GM19043 (cell line): ENCODE measurements at regions not wholly inside any gene's neighbourhood (a gene's known extent, or its start where the extent isn't known, plus 50 kb on each side); places are given as distances from the start of the nearest gene placed in this dataset.

Experiments
- ATAC-seq: cut with Tn5 transposase; IDR thresholded peaks from one replicate; pipeline ENCODE4 v1.9.1; 2021; ENCODE audit warnings: low read depth; ENCODE audit not compliant: unreplicated experiment

DNA sequence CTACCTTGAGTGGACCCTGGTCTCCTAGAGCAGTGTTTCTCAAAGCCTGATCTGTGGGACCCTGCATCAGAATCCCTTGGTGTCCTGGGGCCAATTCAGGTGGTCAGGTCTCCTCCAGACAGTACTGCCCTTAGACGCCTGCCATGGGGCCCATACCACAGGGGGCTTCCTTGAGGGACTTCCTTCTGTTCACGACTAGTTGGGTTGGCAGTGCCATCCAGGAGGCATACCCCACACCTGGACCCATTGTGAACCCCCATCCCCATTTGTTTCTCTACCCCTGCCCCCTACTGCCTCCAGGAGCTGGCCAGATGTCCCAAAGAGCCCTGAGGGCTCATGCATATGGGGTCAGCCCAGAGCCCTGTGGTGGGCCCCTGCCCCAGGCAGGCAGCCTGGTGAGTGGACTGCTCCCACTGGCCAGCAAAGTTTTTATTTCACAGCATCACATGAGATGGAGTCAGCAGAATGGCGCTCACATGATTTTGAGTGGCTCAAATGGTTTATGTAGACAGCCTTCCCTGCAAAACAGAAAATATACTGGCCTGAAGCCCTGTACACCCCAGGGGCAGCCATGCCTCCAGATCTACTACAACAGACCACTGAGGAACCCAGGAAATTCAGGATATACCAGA, 259.9 kb upstream of the ZMIZ1 start:
- ATAC-seq = no peak

- no peak for ATAC-seq
These were observed 257.6 kb upstream of the ZMIZ1 start for GRCh38 chr10:78811174-78811573.

DNA sequence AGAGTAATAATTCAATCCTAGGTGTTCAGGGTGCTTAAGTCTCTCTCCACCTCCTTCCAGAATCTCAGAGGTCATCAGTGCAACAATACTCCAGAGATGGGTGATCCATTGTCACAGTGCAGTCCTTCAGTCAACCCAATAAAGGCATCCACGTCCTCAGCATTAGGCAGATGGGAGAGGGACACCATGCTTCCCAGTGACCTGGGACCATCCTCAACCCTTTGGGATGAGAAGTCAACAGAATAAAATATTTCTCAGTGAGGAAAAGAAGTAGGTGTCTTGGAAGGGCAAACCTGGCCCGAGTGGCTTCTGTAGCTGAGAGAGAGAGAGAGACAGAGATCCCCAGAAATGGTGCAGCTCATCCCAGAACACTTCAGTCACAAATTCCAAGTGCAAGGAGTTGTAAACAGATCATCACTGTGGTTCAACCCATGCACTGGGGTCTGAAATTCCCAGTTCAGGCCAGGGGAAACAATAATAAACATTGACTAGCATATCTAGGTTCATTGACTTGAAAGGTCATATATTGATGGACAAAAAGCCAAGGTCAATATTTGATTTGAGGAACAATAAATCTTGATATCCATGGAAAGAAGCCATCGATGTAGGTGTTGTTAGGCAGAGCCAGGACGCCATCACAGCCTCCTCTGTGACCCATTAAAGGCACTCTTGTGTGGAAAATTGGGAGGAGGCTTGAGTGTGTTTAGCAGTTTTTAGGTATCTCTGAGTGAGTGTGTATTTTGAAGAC, 256.0 kb upstream of the ZMIZ1 start:
- no peak for ATAC-seq

DNA sequence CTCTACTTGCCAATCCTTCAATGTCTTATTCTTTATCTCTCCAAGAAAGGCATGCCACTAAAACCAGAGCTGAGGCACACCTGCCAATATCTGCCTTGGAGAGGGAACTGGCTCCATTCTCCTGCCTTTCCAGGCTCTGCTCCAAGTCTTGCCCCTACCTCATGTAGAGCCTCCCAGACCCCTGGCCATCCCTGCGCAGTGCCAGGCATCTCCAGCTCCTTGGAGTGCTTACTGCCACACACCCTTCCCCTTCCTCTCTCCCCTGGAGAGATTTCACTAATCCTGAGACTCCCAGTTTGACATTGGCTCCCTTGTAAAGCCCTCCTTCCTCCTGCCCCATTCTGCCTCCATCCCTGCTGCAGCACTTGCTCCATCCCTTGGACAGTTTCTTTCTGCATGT, 255.2 kb upstream of the ZMIZ1 start:
- no peak for ATAC-seq

- ATAC-seq = no peak
These were observed 254.8 kb upstream of the ZMIZ1 start for GRCh38 chr10:78813998-78814399.

DNA sequence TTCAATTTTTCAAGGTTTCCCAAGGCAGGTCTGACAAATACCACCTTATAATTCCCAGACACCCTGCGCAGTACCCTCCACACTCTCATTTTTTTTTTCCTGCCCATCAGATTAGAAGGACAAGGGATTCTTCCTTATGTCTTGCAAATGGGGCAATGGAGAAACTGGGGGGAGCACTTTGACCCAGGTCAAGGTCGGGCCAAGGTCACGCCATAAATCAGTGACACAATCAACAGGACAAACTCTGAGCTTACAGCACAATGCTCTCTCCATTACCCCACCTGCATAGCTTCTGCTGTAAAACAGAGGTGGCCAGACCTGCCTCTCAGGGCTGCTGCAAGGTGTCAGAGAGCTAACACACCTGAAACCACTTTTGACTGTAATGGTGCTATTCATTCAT, 254.4 kb upstream of the ZMIZ1 start:
- ATAC-seq = no peak

GRCh38 chr10:78815702-78816334, 252.9 kb upstream of the ZMIZ1 start:
- no peak for ATAC-seq

- ATAC-seq = no peak
These were observed 251.4 kb upstream of the ZMIZ1 start for GRCh38 chr10:78817361-78817760.

DNA sequence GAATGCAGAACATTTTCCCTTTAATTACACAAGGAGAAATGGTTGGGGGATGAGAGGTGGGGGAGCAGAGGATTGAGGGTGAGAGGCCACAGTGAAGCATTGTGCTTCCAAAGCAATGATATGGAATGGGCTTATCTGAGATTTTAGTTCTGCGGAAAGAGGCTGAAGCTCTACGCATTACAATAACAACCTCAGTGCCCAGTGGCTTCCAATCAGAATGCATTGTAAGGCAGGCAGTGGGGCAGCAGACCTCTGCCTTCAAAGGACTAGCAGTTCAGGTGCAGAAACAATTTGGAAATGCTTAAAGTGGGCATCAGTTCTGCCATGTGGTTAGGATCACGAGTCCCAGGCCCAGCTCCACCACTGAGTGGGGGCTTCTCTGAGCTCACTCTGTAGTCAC, 251.0 kb upstream of the ZMIZ1 start:
- ATAC-seq = no peak

DNA sequence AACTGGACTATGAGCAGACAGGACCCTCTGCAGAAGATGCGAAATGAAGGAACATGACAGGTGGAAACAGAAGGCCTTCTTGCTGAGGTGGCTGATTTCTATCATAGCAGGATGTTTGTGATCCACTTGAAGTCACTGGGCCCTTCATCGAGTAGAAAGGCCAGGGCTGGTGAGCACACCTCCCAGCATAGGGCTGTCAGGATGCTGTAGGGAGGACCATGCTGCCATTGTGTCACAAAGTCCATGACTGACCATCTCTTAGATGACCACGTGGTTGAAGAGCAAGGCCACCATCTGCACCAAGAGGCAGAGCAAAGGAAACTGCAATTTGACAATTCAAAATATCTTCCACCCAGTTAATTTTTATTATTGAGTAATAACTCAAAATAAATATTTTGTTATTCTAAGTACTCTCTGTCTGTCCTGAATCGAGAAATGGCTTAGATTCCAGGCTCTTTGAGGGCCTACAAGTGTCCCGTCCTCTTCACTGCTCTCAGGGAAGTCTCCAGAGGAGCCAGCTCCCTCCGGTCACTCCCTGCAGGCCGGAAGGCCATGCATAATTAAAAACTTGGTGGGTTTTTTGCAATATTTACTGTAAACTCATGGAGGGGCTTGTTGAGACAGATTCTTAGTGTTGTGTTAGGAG, 249.3 kb upstream of the ZMIZ1 start:
- ATAC-seq = no peak

GRCh38 chr10:78820007-78820362, 248.8 kb upstream of the ZMIZ1 start:
- ATAC-seq = no peak

DNA sequence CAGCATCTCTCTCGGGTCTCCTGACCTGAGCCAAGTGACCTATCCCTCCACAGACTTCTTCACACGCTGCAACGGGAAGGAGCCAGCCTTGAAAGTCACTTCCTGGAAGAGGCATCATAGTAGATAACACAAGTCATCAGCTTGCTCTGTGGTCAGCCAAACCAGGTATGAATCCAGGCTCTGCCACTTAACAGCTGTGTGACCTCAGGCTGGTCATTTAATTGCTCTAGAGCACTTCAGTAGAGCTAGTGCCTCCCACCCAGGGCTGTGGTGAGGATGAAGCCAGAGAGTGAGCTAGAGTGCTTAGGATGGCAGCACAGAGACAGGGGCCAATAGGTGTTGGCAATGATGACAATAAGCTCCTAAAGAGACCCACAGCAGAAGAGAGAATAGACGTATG, 247.7 kb upstream of the ZMIZ1 start:
- no peak for ATAC-seq

DNA sequence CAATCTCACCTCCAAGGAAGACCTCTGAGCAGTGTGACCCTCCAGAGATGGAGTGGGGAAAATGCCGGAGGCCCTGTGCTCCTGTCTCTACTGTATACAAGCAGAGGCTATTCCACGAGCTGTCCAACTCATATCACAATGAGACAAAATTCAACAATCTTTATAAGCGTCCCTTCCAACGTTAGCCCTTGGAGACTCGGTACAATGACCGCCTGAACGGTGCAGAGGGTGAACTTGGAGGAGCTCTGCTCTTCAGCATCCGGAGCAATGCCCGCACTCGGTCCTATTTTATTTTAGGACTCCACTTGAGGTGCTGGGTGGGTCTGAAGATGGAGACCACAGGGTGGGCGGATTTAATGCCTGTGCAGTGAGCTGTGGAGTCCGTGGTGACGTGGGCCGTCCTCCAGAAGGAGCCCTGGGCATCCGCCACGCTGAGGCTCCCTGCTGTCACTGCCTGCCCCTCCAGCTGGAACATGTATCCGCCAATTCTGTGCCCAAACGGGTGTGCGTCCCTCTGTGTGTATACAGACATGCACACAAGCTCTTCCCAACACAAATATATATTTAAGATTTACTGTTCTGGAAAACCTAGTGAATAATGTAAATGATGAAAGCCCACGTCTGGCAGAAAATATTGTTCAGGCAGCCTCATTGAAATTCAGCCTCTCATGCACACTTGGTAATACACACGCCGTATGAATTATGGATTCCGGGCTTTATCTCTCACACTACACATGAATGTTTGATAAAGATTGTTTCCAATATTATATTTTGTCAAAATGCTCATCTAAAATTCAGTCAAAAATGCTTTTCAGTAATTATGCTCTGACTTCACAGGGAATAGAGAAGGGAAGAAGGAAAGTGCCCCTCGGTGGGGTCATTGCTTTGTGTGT, 239.9 kb upstream of the ZMIZ1 start:
- no peak for ATAC-seq

DNA sequence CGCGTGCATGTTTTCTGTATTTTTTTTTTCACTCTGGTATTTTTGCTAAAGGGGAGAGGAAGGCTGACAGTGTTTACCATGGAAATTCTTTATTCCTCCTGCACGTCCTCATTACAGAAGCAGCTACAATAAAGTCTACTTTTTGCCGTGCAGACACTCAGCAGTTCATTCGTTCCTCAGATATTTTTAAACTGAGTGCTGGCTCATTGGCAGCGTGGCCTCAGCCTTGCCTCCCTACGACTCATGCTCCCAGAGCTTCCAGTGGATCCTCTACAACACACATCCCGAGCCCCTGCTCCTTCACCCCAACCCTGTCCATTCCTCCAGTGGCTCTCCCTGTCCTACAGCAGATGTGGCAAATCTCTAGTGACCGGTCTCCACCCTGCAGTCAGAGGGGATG, 239.2 kb upstream of the ZMIZ1 start:
- no peak for ATAC-seq

DNA sequence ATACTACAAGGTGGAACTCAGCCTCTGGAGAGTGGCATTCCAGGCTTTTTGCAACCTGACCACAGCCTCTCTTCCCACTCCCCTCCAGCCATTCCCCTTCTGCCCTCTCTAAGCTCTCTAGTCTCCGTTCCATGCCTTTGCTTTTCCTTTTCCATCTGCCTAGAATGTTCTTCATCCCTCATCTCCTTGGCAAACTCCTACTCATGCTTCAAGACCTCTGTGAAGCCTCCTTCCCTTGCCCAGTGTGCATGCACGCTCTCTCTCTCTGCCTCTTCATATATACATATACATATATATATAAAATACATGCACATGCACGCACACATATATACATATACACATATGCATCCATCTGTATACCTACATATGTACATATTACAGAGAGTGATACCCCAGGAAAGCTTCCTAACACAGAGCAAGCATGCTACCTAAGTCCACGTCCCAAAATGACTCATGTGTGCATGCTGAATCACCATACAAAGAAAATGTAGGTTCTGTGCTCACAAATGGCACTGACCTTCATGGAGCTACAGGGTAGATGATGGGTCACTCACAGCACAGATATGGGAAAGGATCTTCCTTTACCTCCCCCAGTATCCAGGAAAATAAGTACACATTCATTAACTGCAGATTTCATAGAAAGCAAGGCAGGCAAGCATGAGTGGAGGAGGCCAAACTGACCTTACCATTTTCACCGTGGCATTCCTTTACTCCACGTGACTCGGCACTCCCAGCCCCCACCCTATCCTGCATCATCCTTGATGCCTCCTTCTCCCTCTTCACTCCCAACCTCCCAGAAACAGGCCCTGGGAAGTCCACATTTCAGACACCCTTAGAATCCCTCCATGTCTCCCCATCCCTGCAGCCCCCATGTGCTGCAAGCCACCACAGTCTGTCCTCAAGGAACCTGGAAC, 238.4 kb upstream of the ZMIZ1 start:
- no peak for ATAC-seq

GRCh38 chr10:78830976-78831375, 237.8 kb upstream of the ZMIZ1 start:
- ATAC-seq = no peak

- no peak for ATAC-seq
These were observed 237.3 kb upstream of the ZMIZ1 start for GRCh38 chr10:78831461-78831860.

GRCh38 chr10:78832281-78832680, 236.5 kb upstream of the ZMIZ1 start:
- ATAC-seq = no peak

DNA sequence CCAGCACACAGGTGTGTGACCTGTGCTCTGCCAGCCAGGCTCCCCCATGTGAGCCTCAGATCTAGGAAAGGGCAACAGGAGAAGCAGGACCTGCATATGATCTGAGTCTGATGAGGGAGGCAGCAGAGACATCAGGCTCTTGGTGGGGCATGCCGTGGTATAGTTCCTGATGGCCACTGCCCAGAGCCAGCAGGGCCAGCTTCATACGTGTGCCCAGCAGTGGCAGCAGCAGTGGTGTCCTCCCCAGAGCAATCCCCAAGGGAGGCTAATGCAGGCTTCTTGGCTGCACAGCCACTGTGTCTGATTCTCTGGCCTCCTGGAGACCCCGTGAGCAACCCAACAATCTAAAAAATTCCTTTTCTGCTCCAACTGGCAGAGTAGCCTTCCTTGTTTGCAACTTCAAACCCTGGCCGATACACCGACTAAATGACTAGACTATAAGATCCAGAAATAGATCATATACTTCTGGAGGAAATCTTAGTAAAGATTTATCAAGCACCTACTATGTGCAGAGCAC, 230.6 kb upstream of the ZMIZ1 start:
- ATAC-seq = no peak
